B cell (primary cell): ENCODE measurements at regions not wholly inside any gene's neighbourhood (a gene's known extent, or its start where the extent isn't known, plus 50 kb on each side); places are given as distances from the start of the nearest gene placed in this dataset.

Source experiments
- ATAC-seq: fragments of 200-7000 bp; cut with Tn5 transposase; one replicate; pipeline ENCODE4 v1.10.0; 2021; ENCODE audit warnings: low read depth, mild to moderate bottlenecking, moderate number of reproducible peaks, moderate library complexity
- CTCF ChIA-PET: fragments of 350-600 bp; sonication (Branson Sonifier 250); formaldehyde crosslinking; loops from one replicate; lab custom pipeline; 2021; ENCODE audit warnings: antibody characterized with exemption, inconsistent platforms; lab: Charles Lee
- POLR2A ChIA-PET: fragments of 350-600 bp; sonication (Branson Sonifier 250); formaldehyde crosslinking; loops from one replicate; lab custom pipeline; 2021; ENCODE audit warnings: antibody characterized with exemption; lab: Charles Lee
- DNase-seq: peaks from one replicate; pipeline ENCODE4 v3.0.0; 2013
- H2AFZ ChIP-seq: 2 replicates; pipeline ENCODE4 v1.6.1; 2012; ENCODE audit warnings: mild to moderate bottlenecking, low read depth, low read length; ENCODE audit not compliant: insufficient read depth, poor library complexity, severe bottlenecking
- H3K27ac ChIP-seq, 2 donors: 1 replicate in 1 of 2; 2 replicates in 1 of 2; pipeline ENCODE4 v1.5.1; 2012 to 2013; ENCODE audit warnings: low read length in 2 of 2, mild to moderate bottlenecking in 2 of 2, moderate library complexity in 1 of 2
- H3K27me3 ChIP-seq, 4 experiments: fragments of 200-600 bp in 1 of 4; sonication (generic) in 1 of 4; replicated peaks in 1 of 4; 1 replicate in 2 of 4; 2 replicates in 2 of 4; pipeline versions ENCODE4 v1.6.1 to v1.7.0; 2013 to 2016; ENCODE audit warnings: low read length in 3 of 4, mild to moderate bottlenecking in 2 of 4, mixed read lengths in 1 of 4, moderate library complexity in 1 of 4; ENCODE audit not compliant: insufficient read depth in 4 of 4, control insufficient read depth in 3 of 4; ENCODE audit errors: control extremely low read depth in 1 of 4
- H3K36me3 ChIP-seq, 2 experiments: replicated peaks in 1 of 2; 1 replicate in 1 of 2; 2 replicates in 1 of 2; pipeline versions ENCODE4 v1.6.1 to v1.7.1; 2013; ENCODE audit warnings: low read length in 1 of 2; ENCODE audit not compliant: insufficient read depth in 2 of 2, control insufficient read depth in 1 of 2; ENCODE audit errors: control extremely low read depth in 1 of 2, extremely low read depth in 1 of 2
- H3K4me1 ChIP-seq, 2 donors: fragments of 200-600 bp in 1 of 2; sonication (generic) in 1 of 2; 1 replicate in 1 of 2; 2 replicates in 1 of 2; pipeline versions ENCODE4 v1.5.1 to v1.6.1; 2013 to 2017; ENCODE audit warnings: low read length in 2 of 2; ENCODE audit not compliant: control insufficient read depth in 2 of 2, insufficient read depth in 2 of 2
- H3K4me2 ChIP-seq: replicated peaks from 2 replicates; pipeline ENCODE3; 2012; ENCODE audit warnings: mild to moderate bottlenecking, low read depth, low read length; ENCODE audit not compliant: poor library complexity, severe bottlenecking
- H3K4me3 ChIP-seq, 5 experiments: fragments of 200-600 bp in 1 of 5; sonication (generic) in 1 of 5; 1 replicate in 3 of 5; 2 replicates in 2 of 5; pipeline versions ENCODE4 v1.5.1 to v1.7.0; 2011 to 2016; ENCODE audit warnings: low read length in 4 of 5, mild to moderate bottlenecking in 4 of 5, low read depth in 2 of 5, control low read depth in 1 of 5, moderate library complexity in 1 of 5; ENCODE audit not compliant: insufficient read depth in 1 of 5; ENCODE audit errors: control extremely low read depth in 1 of 5, extremely low read depth in 1 of 5
- H3K79me2 ChIP-seq: fragments of 200-600 bp; sonication (generic); one replicate; pipeline ENCODE4 v1.6.0; 2016; ENCODE audit warnings: low read length; ENCODE audit not compliant: control insufficient read depth, insufficient read depth
- H3K9ac ChIP-seq: fragments of 200-600 bp; sonication (generic); 2 replicates; pipeline ENCODE4 v1.6.1; 2017; ENCODE audit warnings: mild to moderate bottlenecking, low read length, moderate library complexity
- H3K9me3 ChIP-seq, 3 donors: one replicate each; pipeline versions ENCODE4 v1.6.1 to v1.7.1; 2013; ENCODE audit warnings: low read length in 2 of 3; ENCODE audit not compliant: control insufficient read depth in 2 of 3, insufficient read depth in 1 of 3; ENCODE audit errors: control extremely low read depth in 1 of 3
- H4K20me1 ChIP-seq: 2 replicates; pipeline ENCODE4 v1.6.0; 2012; ENCODE audit warnings: mild to moderate bottlenecking, low read length; ENCODE audit not compliant: insufficient read depth, control insufficient read depth, poor library complexity, severe bottlenecking
- H3K27ac Mint-ChIP-seq: one replicate; pipeline ENCODE4 v1.8.0; 2021; ENCODE audit warnings: mixed read lengths
- H3K27me3 Mint-ChIP-seq: one replicate; pipeline ENCODE4 v1.8.0; 2021; ENCODE audit warnings: mixed read lengths
- H3K4me1 Mint-ChIP-seq: one replicate; pipeline ENCODE4 v1.8.0; 2021; ENCODE audit warnings: mixed read lengths
- H3K4me3 Mint-ChIP-seq: one replicate; pipeline ENCODE4 v1.8.0; 2021; ENCODE audit warnings: mixed read lengths
- H3K9me3 Mint-ChIP-seq: one replicate; pipeline ENCODE4 v1.8.0; 2022; ENCODE audit warnings: mixed read lengths; ENCODE audit not compliant: insufficient read depth
- CTCF ChIP-seq: fragments of 200-600 bp; IDR thresholded peaks from one replicate; pipeline ENCODE4 v1.8.0; 2022; ENCODE audit warnings: antibody characterized with exemption, mild to moderate bottlenecking
- EZH2 ChIP-seq: IDR thresholded peaks from 2 replicates; pipeline ENCODE4 v1.6.1; 2012; ENCODE audit warnings: borderline replicate concordance, low read depth, mild to moderate bottlenecking, moderate library complexity, low read length; ENCODE audit not compliant: insufficient read depth, poor library complexity, severe bottlenecking
- WGBS: methylation state at CpG from one replicate; pipeline ENCODE4 v1.1.5; 2013; ENCODE audit warnings: missing lambda C conversion rate; ENCODE audit not compliant: insufficient coverage; 5-methylcytosine and 5-hydroxymethylcytosine counted together
- intact Hi-C: fragments of 100-400 bp; cut with micrococcal nuclease; formaldehyde crosslinking; loops from one replicate; pipeline ENCODE4 v1.10.0; 2022

GRCh38 chr16:85262558-85263238 lies 150.4 kb upstream of the CIBAR2 start:
- CTCF ChIA-PET, result interaction anchor here (1.2 kb wide), 1 partner anchor 12 kb away, joined by 4 read pairs; no protein-coding TSS in a partner anchor
- H3K9me3 ChIP-seq, result peaks cover 0 to 8% (median 0%) of the 10 kb centered on the region in 3 donors
- DNase-seq (no peak), ATAC-seq (no peak)
- H3K4me3 Mint-ChIP-seq, result no peak overlapping the region
- H3K79me2 ChIP-seq, result no peaks in the 10 kb centered on the region
- H3K9ac ChIP-seq, result no peak overlapping the region
- H3K4me1 Mint-ChIP-seq, result peaks cover 38% of the 10 kb centered on the region
- no peak overlapping the region for H3K27ac ChIP-seq
- H3K27ac Mint-ChIP-seq, result no peak overlapping the region
- 95% methylated on average over 20 of the region's 22 CpGs for WGBS
- TF ChIP-seq CTCF (no peak), EZH2 (no peak)
- no peak overlapping the region for H3K4me3 ChIP-seq
- peaks cover 42% of the 10 kb centered on the region for H3K27me3 Mint-ChIP-seq
- H3K9me3 Mint-ChIP-seq, result no peaks in the 10 kb centered on the region
- peaks cover 48% of the 10 kb centered on the region in 2 donors for H3K4me1 ChIP-seq
- peak overlapping the region; percentile 53 for H3K4me2 ChIP-seq
- H4K20me1 ChIP-seq, result no peaks in the 10 kb centered on the region
- POLR2A ChIA-PET, result no interaction called here
- intact Hi-C loops, result no loop called here
- no peak overlapping the region for H2AFZ ChIP-seq
- no peaks in the 10 kb centered on the region for H3K36me3 ChIP-seq
- peaks cover 0 to 38% (median 11%) of the 10 kb centered on the region in 4 experiments for H3K27me3 ChIP-seq

- Histone ChIP-seq H3K4me3 (no peak overlapping the region), H3K27ac (no peak overlapping the region), H3K4me2 (no peak overlapping the region), H4K20me1 (no peaks in the 10 kb centered on the region), H3K4me1 (peaks cover 43 to 48% of the 10 kb centered on the region in 2 donors), H3K9me3 (peaks cover 0 to 8% (median 0%) of the 10 kb centered on the region in 3 donors), H3K36me3 (no peaks in the 10 kb centered on the region), H2AFZ (no peak overlapping the region), H3K9ac (no peak overlapping the region), H3K27me3 (peaks cover 0 to 32% (median 11%) of the 10 kb centered on the region in 4 experiments), H3K79me2 (no peaks in the 10 kb centered on the region)
- TF ChIP-seq EZH2, result no peak
- WGBS, result 95% methylated on average over 6 of the region's 6 CpGs
- no peak for DNase-seq
- peaks cover 37% of the 10 kb centered on the region for H3K27me3 Mint-ChIP-seq
- peaks cover 34% of the 10 kb centered on the region for H3K4me1 Mint-ChIP-seq
- H3K27ac Mint-ChIP-seq, result no peak overlapping the region
- no peaks in the 10 kb centered on the region for H3K9me3 Mint-ChIP-seq
- ATAC-seq, result no peak
- intact Hi-C loops, result no loop called here
- H3K4me3 Mint-ChIP-seq, result no peak overlapping the region
- ChIA-PET CTCF (interaction anchor here (0.8 to 1.3 kb wide), 2 partner anchors 12 to 18 kb away, joined by 4 read pairs; no protein-coding TSS in a partner anchor), POLR2A (no interaction called here)
Measured at GRCh38 chr16:85263239-85263585, 150.9 kb upstream of the CIBAR2 start.
